Urothelium cell line (cell line): ENCODE measurements at regions not wholly inside any gene's neighbourhood (a gene's known extent, or its start where the extent isn't known, plus 50 kb on each side); places are given as distances from the start of the nearest gene placed in this dataset.

Source experiments
- DNase-seq: peaks from one replicate; pipeline ENCODE4 v3.0.0; 2011; ENCODE audit warnings: low spot score, mixed read lengths
- FAIRE-seq: peaks from 2 replicates; lab custom pipeline; 2011; peaks lifted over from hg19 to GRCh38; lab: Jason Lieb, UNC

GRCh38 chr9:2307480-2307879, 292.3 kb downstream of the SMARCA2 start:
- no peak for DNase-seq
- FAIRE-seq = no peak

GRCh38 chr9:2311920-2312319, 296.8 kb downstream of the SMARCA2 start:
- FAIRE-seq (no peak), DNase-seq (no peak)

GRCh38 chr9:2313512-2313911, 298.4 kb downstream of the SMARCA2 start:
- FAIRE-seq = no peak
- no peak for DNase-seq

- FAIRE-seq (no peak), DNase-seq (no peak)
These were observed 302.4 kb downstream of the SMARCA2 start for GRCh38 chr9:2317591-2317990.

GRCh38 chr9:2319421-2319820, 302.2 kb upstream of the VLDLR start:
- DNase-seq (no peak), FAIRE-seq (no peak)

GRCh38 chr9:2320114-2320513, 301.5 kb upstream of the VLDLR start:
- DNase-seq (no peak), FAIRE-seq (no peak)

GRCh38 chr9:2320632-2321031, 301.0 kb upstream of the VLDLR start:
- FAIRE-seq (no peak), DNase-seq (no peak)

- DNase-seq (no peak), FAIRE-seq (no peak)
These were observed 300.0 kb upstream of the VLDLR start for GRCh38 chr9:2321523-2322148.

GRCh38 chr9:2324742-2325141, 296.8 kb upstream of the VLDLR start:
- DNase-seq (no peak), FAIRE-seq (no peak)

- FAIRE-seq = no peak
- no peak for DNase-seq
These were observed 288.9 kb upstream of the VLDLR start for GRCh38 chr9:2332663-2333062.

GRCh38 chr9:2335260-2335659, 286.3 kb upstream of the VLDLR start:
- DNase-seq = no peak
- FAIRE-seq = no peak

- no peak for FAIRE-seq
- no peak for DNase-seq
These were observed 285.5 kb upstream of the VLDLR start for GRCh38 chr9:2336055-2336454.

- DNase-seq = no peak
These were observed 284.5 kb upstream of the VLDLR start for GRCh38 chr9:2337131-2337530.

GRCh38 chr9:2337627-2338026, 284.0 kb upstream of the VLDLR start:
- DNase-seq (no peak), FAIRE-seq (no peak)

More at GRCh38 chr9:2337131-2337530, 284.5 kb upstream of the VLDLR start:
- FAIRE-seq = no peak

- no peak for DNase-seq
- no peak for FAIRE-seq
These were observed 282.7 kb upstream of the VLDLR start for GRCh38 chr9:2338777-2339365.

- no peak for FAIRE-seq
- no peak for DNase-seq
These were observed 282.2 kb upstream of the VLDLR start for GRCh38 chr9:2339416-2339815.

- FAIRE-seq (no peak), DNase-seq (no peak)
These were observed 281.4 kb upstream of the VLDLR start for GRCh38 chr9:2340046-2340760.

- DNase-seq = no peak
- no peak for FAIRE-seq
These were observed 280.5 kb upstream of the VLDLR start for GRCh38 chr9:2341126-2341525.

- DNase-seq (no peak), FAIRE-seq (no peak)
These were observed 279.6 kb upstream of the VLDLR start for GRCh38 chr9:2341956-2342355.

GRCh38 chr9:2343756-2344155, 277.8 kb upstream of the VLDLR start:
- DNase-seq = no peak
- no peak for FAIRE-seq

GRCh38 chr9:2344436-2344835, 277.2 kb upstream of the VLDLR start:
- DNase-seq = no peak
- FAIRE-seq = no peak

- FAIRE-seq = no peak
- DNase-seq = no peak
These were observed 276.6 kb upstream of the VLDLR start for GRCh38 chr9:2345013-2345412.
